NCI-H345 treated with DMSO at 0.1 percent for 48 hours (cell line): ENCODE measurements at regions not wholly inside any gene's neighbourhood (a gene's known extent, or its start where the extent isn't known, plus 50 kb on each side); places are given as distances from the start of the nearest gene placed in this dataset.
A peak's percentile ranks its signal among the peaks of the same experiment; 100 is the strongest.

Source experiments
- DNase-seq: peaks from one replicate; lab custom pipeline; 2025; ENCODE audit not compliant: unreplicated experiment; lab: John Stamatoyannopoulos, UW

DNA sequence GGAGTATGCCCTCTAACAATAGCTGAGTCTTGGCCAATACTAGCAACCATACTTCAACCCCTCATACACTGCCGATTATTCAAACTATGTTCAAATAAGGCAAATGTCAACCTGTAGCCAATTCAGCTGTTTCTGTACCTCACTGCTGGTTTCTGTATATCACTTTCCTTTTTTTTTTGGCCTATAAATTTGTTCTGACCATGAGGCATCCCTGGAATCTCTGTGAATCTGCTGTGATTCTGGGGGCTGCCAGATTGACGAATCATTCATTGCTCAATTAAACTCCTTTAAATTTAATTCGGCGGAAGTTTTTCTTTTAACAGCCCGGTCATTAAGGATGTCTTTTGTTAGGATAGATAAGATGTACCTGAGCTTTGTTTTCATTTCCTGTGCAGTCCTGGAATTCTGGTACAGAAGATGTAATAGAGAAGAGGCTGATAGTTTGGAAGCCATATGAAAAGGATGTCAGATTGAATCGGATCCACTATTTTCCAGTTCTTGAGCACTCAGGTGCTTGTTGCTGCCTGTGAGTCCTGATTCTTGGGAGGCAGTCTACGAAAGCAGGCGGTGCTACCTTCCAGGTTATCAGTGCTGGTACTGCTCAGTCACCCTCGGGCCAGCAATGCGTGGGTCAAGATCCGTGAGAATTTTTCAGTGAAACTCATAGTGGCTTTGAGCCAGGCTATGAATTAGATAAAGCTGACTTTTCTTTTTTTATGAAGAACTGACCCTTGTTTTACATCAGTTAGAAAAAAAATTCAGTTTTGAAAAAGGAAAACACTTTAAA lies 106.2 kb upstream of the TUT7 start:
- no peak for DNase-seq

DNA sequence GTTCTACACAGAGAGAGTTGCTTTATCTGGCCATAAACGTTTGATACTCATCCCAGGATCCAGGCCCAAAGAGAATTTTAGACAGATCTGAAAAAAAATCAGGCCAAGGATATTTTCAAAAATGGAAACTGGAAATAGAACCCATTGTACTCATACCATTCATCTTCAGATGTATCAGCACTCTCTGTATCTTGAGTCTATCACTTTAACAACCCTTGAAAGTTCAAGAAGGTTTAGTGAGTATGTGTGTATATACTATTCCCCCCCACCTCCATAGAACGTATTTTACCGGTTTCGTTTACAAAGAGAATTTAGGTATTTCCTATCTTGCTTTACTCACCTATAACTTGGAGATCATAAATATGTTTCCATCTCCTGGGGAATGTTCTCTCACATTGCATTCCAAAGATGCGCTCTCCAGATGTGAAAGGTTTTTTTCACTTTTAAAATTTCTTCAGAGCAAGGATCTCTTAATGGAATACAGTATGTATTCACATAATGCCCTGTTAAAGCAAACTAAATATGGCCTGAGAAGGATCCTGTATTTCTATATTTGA lies 105.5 kb upstream of the TUT7 start:
- no peak for DNase-seq

DNA sequence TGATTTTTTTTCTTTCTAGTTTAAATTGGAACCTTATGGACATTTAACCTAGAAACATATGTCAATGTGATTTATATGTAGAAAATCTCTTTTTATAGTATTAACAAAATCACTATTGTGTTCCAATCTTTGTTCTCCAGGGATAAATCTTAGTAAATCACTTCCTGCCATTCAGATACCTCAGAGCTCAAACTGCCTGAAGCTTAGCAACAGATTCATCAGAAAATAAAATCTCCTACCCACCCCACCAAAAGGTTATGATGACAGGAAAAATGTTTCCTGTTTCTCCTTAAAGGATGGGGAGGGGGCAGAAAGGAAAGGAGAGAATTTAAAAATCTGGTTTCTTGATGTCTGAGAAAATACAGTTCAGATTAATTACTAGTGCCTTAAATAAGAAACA lies 105.0 kb upstream of the TUT7 start:
- DNase-seq, result no peak

DNA sequence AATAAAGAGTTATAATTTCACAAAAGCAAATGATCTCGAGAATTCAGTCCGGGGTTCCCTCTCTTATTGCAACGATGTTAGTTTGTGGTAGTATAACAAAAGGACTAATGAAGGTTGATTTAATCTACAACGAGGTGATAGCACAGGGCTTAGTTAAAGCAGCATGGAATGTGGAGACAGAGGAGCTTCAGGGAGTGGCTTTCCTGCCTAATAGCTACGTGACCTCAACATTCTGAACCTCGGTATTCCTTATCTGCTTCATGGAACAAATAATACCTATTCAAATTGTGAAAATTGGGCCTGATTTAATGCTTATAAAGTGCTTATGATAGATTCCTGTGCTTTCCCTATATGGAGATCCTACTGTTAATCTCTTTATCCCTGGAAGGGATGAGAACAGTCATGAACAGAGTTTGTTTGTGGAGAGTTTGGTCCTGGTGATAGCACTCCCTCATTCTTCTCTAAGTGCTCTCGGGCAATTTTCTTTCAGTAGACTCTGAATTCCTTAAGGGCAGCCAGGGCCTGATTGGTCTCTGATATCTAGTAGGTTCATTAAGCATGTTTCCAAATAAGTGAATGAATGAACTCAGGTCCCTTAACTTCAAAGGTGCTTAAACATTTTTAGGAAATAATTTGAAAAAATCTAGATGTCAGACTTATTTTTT lies 104.1 kb upstream of the TUT7 start:
- DNase-seq, result no peak

DNA sequence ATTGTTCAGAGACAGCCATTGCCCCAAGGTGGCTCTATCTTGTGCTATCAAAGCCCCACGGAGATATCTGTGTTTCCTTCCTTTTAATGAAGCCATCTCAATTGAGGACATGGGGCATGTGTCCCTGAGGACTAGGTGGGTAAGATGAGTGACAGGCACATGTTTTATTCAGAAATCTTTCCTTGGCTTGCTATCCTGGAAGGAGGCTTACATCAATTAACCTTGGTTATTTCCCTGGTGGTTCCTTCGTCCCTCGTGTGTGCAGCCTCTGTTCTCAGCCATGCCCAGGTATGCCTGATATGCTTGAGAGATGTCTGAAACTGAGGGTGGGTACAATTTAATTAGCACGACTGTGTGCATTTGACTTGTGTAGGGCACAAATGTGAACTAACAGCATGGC lies 102.2 kb upstream of the TUT7 start:
- DNase-seq, result no peak

DNA sequence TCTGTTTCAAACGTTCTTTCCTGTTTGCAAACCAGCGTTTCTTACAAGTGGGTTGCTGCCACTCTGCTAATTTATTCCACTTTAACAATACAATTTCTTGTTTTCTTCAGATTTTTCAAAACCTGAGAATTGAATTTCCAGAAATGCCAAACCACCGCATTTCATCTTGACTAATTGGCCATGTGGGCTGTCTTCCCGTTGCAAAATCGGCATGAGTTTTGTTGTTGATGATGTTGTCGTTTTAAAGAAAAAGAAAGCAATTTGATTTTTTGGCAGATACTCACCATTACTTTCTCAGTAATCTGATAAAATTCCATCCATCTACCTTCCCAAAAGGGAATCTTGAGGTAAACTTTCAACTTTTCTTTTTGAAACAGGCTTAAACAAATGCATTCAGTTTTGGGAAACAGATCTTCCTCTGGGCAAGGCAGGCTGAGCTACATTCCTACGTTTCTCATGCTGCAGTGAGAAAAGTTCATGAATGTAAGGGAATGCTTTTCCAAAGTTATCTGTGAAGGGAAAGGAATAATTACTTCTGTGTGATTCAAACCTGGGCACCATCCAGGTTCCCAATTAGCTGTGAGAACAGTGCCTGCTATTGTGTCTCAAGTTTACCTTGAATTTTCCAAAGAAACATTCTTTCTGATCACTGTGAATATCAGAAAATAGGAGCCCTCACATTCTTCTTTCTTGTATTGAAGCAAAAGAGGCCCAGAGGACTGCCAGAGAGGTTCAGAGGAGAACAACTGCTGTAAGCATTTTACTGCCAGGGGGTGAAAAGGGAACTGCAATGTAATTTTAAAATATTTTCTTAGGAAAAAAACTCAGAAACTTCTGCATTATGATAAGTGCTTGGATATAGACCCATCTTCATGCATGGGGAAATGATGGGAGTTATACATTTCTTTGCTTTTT lies 100.7 kb upstream of the TUT7 start:
- DNase-seq, result no peak

DNA sequence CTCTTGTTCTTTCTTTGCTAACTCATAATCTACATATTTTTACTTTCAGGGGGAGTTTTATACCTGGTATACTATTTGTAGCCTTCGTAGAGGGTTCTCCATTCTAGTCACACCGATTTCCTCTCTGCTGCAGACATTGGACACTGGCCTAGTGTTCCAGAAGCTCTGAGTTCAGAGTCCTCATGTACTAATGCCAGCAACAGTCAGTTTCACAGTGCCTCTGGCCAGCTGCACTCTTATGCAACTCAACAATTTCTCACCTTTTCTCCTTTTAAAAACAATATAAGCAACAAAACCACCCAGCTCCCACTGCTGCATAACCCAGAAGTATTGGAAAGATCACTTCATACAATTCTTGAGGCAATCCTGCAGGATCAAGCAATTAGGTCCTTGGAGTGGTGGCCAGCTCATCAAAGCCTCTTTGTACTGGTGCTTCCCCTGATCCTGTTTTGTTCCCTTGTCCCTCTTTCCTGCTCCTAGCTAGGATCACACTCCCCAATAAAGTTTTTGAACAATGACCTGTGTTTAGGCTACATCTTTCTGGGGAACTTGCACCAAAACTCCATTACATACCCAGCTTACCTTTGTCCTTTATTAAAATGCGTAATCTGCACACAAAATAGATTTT lies 98.1 kb upstream of the TUT7 start:
- DNase-seq, result no peak

DNA sequence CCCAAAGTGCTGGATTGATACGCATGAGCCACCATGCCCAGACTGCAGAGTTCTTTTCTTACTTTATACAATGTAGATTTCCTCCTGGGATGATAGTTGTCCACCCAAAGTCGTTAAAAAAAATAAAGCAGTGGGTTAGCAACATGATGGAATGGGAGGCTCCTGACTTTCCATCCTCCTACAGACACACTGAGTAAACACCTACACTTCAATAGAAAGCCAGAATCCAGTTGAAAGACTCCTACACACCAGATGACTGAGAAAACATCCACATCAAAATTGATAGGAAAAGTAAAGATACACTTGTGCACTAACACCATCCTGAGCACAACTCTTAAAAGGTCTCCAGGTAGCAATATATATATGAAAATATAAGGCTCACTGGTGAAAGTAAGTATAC lies 95.0 kb upstream of the TUT7 start:
- DNase-seq, result no peak

DNA sequence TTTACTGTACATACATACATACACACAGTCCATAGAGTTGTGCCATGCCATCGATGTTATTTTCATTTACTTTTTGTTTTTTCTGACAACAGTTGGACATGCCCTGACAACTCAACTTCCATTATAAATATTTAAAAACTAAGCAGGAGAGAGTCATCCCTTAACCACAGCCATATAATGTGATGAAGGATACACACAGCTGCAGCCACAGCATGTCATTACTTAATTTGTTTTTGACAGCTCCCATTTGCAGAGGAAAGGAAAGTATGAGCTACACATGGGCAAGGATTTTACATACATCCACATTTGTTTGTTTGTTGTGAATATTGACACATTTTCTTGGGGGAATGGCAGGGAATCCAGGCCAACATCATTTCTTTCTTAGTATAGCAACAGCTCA lies 91.5 kb upstream of the TUT7 start:
- no peak for DNase-seq

DNA sequence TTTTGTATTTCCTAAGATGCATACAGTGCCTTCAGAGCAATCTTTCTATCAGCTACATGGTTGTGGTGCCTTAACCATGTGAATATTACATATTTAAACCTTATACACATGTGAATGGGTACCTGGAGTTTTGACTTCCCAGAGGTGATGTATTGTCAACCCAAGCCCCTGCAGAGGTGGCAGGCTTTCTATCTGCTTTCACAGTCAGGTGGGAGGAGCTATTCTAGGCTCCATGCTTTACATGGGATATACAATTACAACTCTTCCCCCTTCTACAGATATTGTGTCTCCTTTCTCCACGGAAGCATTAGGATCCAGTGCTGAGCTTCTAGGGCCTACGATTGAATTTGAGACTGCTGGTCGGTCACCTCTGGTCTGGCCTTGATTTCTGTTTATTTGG lies 89.8 kb upstream of the TUT7 start:
- DNase-seq, result no peak

DNA sequence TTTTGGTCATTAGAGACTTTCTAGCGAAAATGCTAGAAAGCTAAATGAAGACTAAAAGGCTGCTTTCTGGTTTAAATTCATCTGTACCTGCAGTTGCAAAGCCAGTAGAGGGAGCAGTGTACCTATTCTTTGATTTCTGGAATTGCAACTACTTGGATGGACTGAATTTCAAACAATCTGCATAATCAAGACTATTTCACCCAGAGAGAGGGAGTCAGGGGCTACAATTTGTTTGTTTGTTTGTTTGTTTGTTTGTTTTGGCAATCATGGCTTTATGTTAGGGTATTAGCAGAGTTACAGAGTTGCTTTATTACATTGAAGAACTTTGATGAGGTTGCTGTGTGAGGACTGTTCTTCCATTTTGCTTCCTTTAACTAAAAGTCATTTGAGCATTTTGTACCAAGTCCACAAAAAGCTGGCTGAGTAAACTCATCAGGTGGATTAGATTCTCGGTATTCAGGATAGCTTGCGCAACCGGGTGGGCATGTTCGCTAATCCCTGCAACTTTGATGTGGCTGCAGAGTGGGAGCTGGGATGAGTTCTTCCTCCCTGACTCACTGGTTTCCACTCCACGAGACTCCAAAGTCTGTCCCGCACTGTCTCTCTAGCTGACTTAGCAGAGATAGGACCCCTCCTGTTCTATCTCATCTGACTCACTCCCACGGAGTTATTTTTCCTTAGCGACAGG lies 80.0 kb upstream of the TUT7 start:
- peak; percentile 1 for DNase-seq

DNA sequence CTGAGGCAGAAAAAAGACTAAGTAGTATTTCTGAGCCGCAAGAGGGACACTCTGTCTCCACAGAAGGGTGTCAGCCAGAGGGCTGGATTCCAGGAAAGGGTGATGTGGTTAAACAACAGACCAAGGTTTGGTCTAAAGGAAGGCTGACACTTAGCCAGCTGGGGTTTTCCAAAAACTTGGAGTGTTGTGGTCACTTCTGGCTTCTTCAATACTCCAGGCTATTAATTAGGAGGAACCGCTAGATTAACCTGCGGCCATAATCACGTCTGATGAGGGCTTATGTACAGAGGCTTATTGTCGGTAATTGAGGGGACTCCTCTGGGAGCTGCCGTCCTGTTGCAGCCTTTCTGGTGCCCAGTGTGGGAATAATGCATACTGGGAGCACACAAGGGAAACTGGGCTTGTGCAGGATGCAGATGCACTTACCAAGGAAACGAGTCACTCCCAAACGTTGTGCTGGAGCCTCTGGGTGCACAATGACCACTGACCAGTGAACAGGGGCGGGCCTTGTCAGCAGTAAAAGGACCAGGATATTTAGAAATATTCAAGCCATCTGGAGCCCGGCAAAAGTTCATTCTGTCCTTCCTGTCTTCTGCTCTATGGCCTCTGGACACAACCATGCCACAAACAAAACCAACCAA lies 70.2 kb upstream of the TUT7 start:
- DNase-seq, result no peak

DNA sequence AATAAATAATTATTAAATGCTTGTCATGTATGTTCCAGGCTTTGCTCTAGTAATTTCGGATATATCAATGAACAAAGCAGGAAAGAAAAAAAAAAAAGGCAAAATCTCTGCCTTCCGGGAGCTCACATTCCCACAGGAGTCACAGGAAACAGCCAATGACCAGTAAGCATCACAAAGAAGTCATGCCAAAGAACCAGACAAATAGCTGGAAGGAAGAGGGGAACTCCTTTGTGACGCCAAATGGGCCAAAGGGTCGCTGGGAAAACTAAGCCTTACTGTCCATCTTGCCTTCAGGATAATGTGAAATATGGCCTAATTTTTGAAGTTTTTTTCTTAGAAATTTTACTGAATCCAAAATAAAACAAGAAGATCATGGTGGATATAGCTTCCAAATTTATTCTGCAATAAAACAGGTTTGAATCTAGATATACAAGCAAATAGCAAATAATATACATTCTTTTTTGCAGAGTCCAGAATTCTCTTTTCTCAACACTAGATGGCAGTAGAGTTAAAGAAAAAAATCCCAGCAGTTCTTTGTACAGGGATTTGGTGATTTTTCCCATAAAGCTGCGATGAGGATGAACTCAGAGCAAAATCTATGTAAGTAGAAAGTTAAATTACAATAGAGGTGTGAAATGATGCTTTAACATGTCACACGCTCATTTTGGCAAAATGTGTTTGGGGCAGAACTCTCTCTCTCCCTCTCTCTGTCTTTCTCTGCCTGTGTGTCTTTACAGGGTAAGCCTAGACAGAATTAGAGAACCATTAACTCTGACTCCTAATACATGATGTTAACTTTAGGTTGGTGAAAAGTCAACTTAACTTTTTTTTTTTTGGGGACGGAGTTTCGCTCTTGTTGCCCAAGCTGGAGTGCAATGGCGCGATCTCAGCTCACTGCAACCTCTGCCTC lies 60.0 kb upstream of the TUT7 start:
- peak; percentile 3 for DNase-seq

DNA sequence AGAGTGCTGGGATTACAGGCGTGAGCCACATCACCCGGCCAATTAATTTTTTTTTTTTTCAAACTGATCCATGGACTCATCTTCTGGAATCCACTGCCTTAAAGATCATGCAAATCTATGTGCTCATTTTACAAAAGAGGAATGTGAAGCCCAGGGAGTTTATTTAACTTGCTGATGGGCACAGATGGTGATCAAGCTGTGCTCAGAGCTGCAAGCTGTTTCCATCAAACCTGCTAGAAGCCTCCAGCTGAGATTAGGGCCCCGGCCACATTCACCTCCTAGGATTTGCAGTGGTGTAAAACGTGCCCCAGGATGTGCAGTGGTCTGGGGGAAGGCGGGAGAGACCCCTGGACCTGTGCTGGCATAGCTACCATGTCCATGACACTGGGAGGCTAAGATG lies 56.1 kb upstream of the TUT7 start:
- no peak for DNase-seq

DNA sequence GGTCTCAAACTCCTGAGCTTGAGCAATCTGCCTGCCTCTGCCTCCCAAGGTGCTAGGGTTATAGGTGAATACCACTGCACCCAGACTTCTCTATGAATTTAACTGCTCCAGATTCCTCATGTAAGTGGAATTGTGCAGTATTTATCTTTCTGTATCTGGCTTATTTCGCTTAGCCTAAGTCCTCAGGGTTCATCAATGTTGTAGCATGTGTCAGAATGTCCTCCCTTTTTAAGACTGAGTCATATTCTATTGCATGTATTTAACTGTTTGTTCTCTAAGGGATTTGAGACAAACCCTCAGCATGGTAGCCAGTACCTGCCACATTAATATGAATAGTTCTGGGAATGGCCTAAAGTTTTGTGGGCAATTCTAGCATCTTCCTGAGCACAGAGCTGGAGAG lies 53.9 kb upstream of the TUT7 start:
- DNase-seq, result no peak

DNA sequence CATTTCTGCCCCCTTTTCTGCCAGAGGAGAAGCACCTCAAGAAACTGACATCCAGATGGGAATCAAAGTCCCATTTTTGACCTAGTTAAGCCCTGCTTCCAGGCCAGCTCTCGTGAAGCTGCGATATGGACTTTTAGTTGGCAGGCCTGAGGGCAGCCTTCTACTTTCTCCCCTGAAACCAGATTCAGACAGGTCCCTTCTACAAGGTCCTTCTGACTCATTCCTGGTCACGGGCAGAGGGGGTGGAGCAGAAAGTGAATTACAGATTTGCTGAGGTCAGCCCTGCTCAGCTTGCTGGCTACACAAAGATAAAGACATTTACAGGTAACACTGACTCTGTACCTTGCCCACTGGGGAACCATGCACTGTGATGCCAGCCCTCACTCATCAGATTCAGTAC lies 52.8 kb upstream of the TUT7 start:
- DNase-seq, result no peak

DNA sequence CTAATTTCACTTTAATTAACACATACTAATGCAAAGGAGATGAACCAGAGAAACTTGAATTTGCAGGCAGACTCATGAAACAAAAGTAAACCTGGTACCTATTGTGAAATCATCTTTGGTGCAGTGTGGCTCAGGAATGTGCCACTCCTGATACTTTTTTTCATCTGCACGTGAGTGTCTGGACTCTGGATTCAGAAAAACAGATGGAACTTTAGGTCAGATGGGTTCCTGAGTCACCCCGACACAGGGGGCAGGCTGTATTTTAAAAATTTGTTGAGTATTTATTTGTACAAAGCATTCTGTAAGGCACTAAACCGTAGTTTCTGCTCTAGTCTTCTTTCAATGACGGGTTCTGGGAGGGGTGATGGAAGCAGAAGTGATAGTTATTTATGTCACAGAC lies 52.2 kb upstream of the TUT7 start:
- no peak for DNase-seq

DNA sequence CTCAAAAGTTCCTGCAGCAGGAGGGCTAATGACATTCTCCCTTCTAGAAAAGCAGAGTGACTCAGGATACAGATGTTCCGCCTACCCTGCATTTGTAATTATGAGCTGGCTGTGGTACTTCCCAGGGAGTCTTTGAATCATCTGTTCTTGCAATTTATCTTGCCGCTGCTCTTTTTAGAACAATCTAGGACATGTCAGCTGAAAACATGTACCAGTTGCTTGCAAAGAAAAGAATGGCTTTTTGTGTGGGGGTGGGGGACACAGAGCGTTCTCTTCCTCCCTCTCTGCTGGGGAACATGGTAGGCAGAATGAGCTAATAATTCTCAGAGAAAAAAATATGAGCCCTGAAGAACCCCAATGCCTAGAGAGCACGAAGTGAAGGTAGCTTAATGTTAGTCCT lies 51.7 kb upstream of the TUT7 start:
- DNase-seq, result no peak

DNA sequence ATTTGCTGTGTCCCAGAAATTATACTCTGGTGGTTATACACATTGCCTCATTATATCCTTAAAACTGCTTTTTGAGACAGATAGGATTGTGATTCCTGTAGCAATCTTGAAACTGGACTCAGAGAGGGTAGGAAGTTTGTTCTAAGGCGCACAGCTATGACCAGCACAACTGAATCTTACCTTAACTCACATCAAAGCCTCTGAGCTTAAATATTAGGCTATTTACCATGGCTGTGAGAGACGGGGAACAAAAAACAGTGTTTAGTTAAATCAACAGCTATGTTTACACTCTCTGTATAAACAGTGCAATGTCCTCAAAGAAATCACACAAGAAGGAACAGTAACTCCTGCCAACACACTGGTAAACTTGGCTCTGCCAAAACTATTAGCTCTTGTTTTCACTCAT lies 50.9 kb upstream of the TUT7 start:
- no peak for DNase-seq
